Endodermal cell (in vitro differentiated cells): ENCODE measurements at regions not wholly inside any gene's neighbourhood (a gene's known extent, or its start where the extent isn't known, plus 50 kb on each side); places are given as distances from the start of the nearest gene placed in this dataset.

ENCODE experiments used
- DNase-seq: peaks from one replicate; pipeline ENCODE4 v3.0.0-alpha.2; 2017
- H3K27ac ChIP-seq: 2 replicates; pipeline ENCODE4 v1.5.1; 2013; ENCODE audit warnings: mild to moderate bottlenecking, low read depth, low read length, moderate library complexity
- H3K27me3 ChIP-seq: 2 replicates; pipeline ENCODE4 v1.6.1; 2013; ENCODE audit warnings: mild to moderate bottlenecking, low read length, moderate library complexity; ENCODE audit not compliant: insufficient read depth, control insufficient read depth, poor library complexity, severe bottlenecking
- H3K36me3 ChIP-seq: 2 replicates; pipeline ENCODE4 v1.7.0; 2013; ENCODE audit warnings: mild to moderate bottlenecking, low read length, moderate library complexity; ENCODE audit not compliant: control insufficient read depth, insufficient read depth
- H3K4me1 ChIP-seq: one replicate; pipeline ENCODE4 v1.7.0; 2013; ENCODE audit warnings: low read length; ENCODE audit not compliant: control insufficient read depth, insufficient read depth
- H3K4me3 ChIP-seq: 2 replicates; pipeline ENCODE4 v1.5.1; 2013; ENCODE audit warnings: mild to moderate bottlenecking, low read length, moderate library complexity
- H3K9ac ChIP-seq: 2 replicates; pipeline ENCODE4 v1.6.1; 2013; ENCODE audit warnings: mild to moderate bottlenecking, low read length, moderate library complexity; ENCODE audit not compliant: poor library complexity, severe bottlenecking; ENCODE audit errors: extremely low read depth
- H3K9me3 ChIP-seq: 2 replicates; pipeline ENCODE4 v1.6.1; 2013; ENCODE audit warnings: mild to moderate bottlenecking, low read length, moderate library complexity; ENCODE audit not compliant: control insufficient read depth
- H3K27ac Mint-ChIP-seq: 2 replicates; pipeline ENCODE4 v1.8.0; 2020; ENCODE audit warnings: mixed read lengths
- H3K27me3 Mint-ChIP-seq: 2 replicates; pipeline ENCODE4 v1.8.0; 2021; ENCODE audit warnings: mild to moderate bottlenecking, mixed read lengths; ENCODE audit not compliant: insufficient read depth
- H3K36me3 Mint-ChIP-seq: 2 replicates; pipeline ENCODE4 v1.8.0; 2020; ENCODE audit warnings: low read depth, mixed read lengths
- H3K4me1 Mint-ChIP-seq: 2 replicates; pipeline ENCODE4 v1.8.0; 2020; ENCODE audit warnings: mixed read lengths
- H3K4me3 Mint-ChIP-seq: 2 replicates; pipeline ENCODE4 v1.8.0; 2020; ENCODE audit warnings: mild to moderate bottlenecking, moderate library complexity, mixed read lengths
- H3K9me3 Mint-ChIP-seq: 2 replicates; pipeline ENCODE4 v1.8.0; 2020; ENCODE audit warnings: mild to moderate bottlenecking, mixed read lengths
- WGBS, 2 experiments: methylation state at CpG; one replicate each; pipeline versions ENCODE4 v1.1.5 to v1.1.7; 2013; ENCODE audit warnings: missing lambda C conversion rate in 2 of 2, mixed read lengths in 1 of 2; ENCODE audit not compliant: insufficient coverage in 1 of 2, insufficient read length in 1 of 2; 5-methylcytosine and 5-hydroxymethylcytosine counted together
- TF ChIP-seq, protein P1 (sequence below): fragments of 200-600 bp; sonication (generic); conservative IDR thresholded peaks from 2 replicates; pipeline ENCODE4 v1.5.0; 2021; ENCODE audit warnings: antibody characterized with exemption, mild to moderate bottlenecking

- TF ChIP-seq, protein P1, sequence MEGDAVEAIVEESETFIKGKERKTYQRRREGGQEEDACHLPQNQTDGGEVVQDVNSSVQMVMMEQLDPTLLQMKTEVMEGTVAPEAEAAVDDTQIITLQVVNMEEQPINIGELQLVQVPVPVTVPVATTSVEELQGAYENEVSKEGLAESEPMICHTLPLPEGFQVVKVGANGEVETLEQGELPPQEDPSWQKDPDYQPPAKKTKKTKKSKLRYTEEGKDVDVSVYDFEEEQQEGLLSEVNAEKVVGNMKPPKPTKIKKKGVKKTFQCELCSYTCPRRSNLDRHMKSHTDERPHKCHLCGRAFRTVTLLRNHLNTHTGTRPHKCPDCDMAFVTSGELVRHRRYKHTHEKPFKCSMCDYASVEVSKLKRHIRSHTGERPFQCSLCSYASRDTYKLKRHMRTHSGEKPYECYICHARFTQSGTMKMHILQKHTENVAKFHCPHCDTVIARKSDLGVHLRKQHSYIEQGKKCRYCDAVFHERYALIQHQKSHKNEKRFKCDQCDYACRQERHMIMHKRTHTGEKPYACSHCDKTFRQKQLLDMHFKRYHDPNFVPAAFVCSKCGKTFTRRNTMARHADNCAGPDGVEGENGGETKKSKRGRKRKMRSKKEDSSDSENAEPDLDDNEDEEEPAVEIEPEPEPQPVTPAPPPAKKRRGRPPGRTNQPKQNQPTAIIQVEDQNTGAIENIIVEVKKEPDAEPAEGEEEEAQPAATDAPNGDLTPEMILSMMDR, result no peak
- H3K9ac ChIP-seq, result no peak overlapping the region
- H3K27ac Mint-ChIP-seq, result no peak overlapping the region
- 88 to 97% methylated on average over 5 to 9 of the region's 9 CpGs for WGBS, 2 experiments
- H3K27me3 Mint-ChIP-seq, result peaks cover 2% of the 10 kb centered on the region
- no peak overlapping the region for H3K4me3 Mint-ChIP-seq
- H3K36me3 Mint-ChIP-seq, result no peaks in the 10 kb centered on the region
- H3K4me3 ChIP-seq, result no peak overlapping the region
- H3K4me1 ChIP-seq, result no peaks in the 10 kb centered on the region
- no peaks in the 10 kb centered on the region for H3K9me3 Mint-ChIP-seq
- no peaks in the 10 kb centered on the region for H3K4me1 Mint-ChIP-seq
- H3K27me3 ChIP-seq, result no peaks in the 10 kb centered on the region
- DNase-seq, result peak; percentile 11
- no peaks in the 10 kb centered on the region for H3K9me3 ChIP-seq
- no peak overlapping the region for H3K27ac ChIP-seq
- no peaks in the 10 kb centered on the region for H3K36me3 ChIP-seq
These were observed 50.5 kb upstream of the OLFM1 start for GRCh38 chr9:135036861-135037465.

- no peak overlapping the region for H3K9ac ChIP-seq
- peak; percentile 35 for DNase-seq
- Mint-ChIP-seq H3K4me1 (no peaks in the 10 kb centered on the region), H3K36me3 (no peaks in the 10 kb centered on the region), H3K9me3 (no peaks in the 10 kb centered on the region), H3K4me3 (no peak overlapping the region), H3K27me3 (peaks cover 2% of the 10 kb centered on the region), H3K27ac (no peak overlapping the region)
- H3K27ac ChIP-seq, result no peak overlapping the region
- H3K9me3 ChIP-seq, result no peaks in the 10 kb centered on the region
- no peaks in the 10 kb centered on the region for H3K36me3 ChIP-seq
- H3K4me3 ChIP-seq, result no peak overlapping the region
- no peaks in the 10 kb centered on the region for H3K4me1 ChIP-seq
- 88 to 90% methylated on average over 10 to 20 of the region's 20 CpGs for WGBS, 2 experiments
- no peaks in the 10 kb centered on the region for H3K27me3 ChIP-seq
- TF ChIP-seq, protein P1, result no peak
These were observed 49.8 kb upstream of the OLFM1 start for GRCh38 chr9:135037521-135038250.
